ENCODE measurements at regions not wholly inside any gene's neighbourhood (a gene's known extent, or its start where the extent isn't known, plus 50 kb on each side); places are given as distances from the start of the nearest gene placed in this dataset.

DNA sequence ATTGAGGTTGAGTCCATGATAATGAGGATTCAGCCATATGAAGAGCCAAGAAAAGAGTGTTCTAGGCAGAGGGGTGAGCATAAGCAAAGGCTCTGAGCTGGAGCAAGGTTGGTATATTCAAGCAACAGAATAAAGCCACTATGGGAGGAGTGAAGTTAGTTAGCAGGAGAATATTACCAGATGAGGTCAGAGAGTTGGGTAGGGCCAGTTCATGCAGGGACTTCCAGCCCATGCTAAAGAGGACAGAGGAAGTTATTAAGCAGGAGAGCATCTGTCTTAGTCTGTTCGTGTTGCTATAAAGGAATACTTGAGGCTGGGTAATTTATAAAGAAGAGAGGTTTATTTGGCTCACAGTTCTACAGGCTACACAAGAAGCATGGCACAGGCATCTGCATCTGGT lies 57.1 kb upstream of the ATG10 start:
- in situ Hi-C loops (cut with HindIII; ENCODE audit: low pct_ligation_motif_present, low pct_unique_long_range_greater_than_20kb, low sequenced_read_pairs): no loop called here
- DNase-seq: no peak

DNA sequence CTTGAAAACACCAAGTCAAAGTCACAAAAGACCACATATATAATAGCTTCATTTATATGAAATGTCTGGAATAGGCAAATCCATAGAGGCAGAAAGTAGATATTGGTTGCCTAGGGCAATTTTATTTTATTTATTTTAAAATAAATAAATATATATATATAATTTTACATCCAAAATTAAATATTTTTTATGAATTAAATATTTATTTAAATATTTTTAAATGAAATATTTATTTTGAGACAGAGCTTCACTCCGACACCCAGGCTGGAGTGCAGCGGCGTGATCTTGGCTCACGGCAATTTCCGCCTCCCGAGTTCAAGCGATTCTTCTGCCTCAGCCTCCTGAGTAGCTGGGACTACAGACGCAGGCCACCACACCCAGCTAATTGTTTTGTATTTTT lies 58.9 kb upstream of the ATG10 start:
- no peak for DNase-seq
- in situ Hi-C loops (cut with HindIII; ENCODE audit: low pct_ligation_motif_present, low pct_unique_long_range_greater_than_20kb, low sequenced_read_pairs): no loop called here

- in situ Hi-C loops (cut with HindIII; ENCODE audit: low pct_ligation_motif_present, low pct_unique_long_range_greater_than_20kb, low sequenced_read_pairs): no loop called here
Measured at GRCh38 chr5:81909677-81910076, 62.1 kb upstream of the ATG10 start.

DNA sequence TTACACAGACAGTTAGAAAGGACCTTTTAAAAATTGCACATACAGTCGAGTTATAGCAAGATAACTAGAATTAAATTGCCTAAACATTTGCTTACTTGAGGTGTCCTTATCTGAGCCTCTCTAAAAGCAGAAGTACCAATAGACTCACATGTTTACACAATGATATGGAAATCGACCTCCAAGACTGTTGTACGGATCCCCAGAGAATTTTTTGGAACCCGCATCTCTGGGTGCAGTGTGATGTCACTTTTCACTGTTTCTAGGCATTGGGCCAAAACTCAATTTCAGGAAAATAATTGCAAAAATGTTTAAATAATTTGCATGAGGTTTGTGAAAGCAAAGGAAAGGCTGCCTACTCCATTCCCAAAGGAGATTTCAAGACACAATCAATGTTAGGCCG lies 63.1 kb upstream of the ATG10 start:
- DNase-seq: no peak
- in situ Hi-C loops (cut with HindIII; ENCODE audit: low pct_ligation_motif_present, low pct_unique_long_range_greater_than_20kb, low sequenced_read_pairs): no loop called here

More at GRCh38 chr5:81909677-81910076, 62.1 kb upstream of the ATG10 start:
- no peak for DNase-seq

DNA sequence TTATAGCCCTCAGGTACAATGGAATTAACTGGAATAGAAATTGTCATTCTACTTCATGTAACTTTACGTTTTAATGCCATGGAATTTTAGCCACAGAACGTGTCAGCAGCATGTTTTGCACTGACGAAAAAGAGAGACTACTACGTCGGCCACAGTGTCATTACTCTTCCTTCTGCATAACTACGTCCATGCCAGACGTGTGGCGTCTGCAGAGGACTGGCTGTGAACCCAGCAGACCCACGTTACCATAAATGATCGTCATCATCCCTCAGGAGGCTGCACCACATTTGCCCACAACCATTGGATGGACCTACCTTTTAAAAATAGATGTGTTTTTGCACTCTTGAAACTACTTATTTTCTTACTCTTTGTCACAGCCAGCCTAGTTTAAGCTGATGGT lies 63.8 kb upstream of the ATG10 start:
- no peak for DNase-seq
- in situ Hi-C loops (cut with HindIII; ENCODE audit: low pct_ligation_motif_present, low pct_unique_long_range_greater_than_20kb, low sequenced_read_pairs): no loop called here

DNA sequence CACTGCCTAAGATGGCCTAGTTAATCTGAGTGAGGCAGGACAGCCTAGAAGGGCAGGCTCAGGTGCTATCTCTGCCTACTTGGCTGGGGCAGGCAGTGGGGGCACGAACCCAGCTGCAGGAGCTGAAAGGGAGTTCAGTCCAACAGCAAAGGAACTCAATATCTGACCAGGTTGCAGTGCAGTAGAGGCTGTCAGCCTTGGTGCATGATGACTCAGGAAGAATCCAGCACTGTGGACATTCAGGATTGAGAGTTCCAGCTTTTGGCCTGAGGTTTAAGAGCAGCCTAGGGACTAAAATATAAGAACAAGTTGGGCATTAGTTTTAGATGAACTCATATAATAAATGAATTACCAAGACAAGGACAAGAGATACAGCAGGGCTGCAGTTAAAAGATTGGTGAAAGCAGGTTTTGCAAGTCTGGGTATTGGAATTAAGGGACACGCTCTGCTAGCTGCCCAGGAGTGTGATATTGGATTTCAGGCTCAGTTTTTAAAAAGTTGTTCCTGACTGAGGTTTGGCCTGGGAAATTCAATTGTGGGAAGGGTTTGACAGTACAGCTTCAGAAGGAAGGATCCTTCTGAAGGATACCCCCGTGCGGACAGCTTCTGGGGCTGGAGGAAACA lies 64.7 kb upstream of the ATG10 start:
- in situ Hi-C loops (cut with HindIII; ENCODE audit: low pct_ligation_motif_present, low pct_unique_long_range_greater_than_20kb, low sequenced_read_pairs): no loop called here
- no peak for DNase-seq

- no peak for DNase-seq
- in situ Hi-C loops (cut with HindIII; ENCODE audit: low pct_ligation_motif_present, low pct_unique_long_range_greater_than_20kb, low sequenced_read_pairs): no loop called here
Measured at GRCh38 chr5:81906086-81906485, 65.7 kb upstream of the ATG10 start.

- DNase-seq: no peak
- in situ Hi-C loops (cut with HindIII; ENCODE audit: low pct_ligation_motif_present, low pct_unique_long_range_greater_than_20kb, low sequenced_read_pairs): no loop called here
Measured at GRCh38 chr5:81904861-81905260, 67.0 kb upstream of the ATG10 start.

DNA sequence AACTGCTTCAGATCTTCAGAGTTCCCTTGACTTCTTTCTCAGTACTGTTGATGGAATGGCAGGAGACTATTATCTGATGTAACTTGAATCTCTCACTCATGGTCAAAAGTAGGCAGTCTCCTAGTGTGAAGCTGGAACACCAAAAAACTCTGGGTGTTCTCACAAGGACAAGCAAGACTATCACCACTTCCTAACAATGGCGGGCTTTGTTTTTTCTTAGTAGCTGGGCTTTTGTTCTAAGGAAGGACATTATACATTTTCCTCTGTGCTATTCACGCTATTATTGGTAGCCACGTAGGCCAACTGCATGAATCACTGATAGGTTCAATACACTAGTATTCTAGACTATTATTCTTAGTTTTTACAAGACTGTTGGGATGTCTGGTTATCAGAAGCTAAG lies 67.7 kb upstream of the ATG10 start:
- no peak for DNase-seq
- in situ Hi-C loops (cut with HindIII; ENCODE audit: low pct_ligation_motif_present, low pct_unique_long_range_greater_than_20kb, low sequenced_read_pairs): no loop called here

- in situ Hi-C loops (cut with HindIII; ENCODE audit: low pct_ligation_motif_present, low pct_unique_long_range_greater_than_20kb, low sequenced_read_pairs): no loop called here
- DNase-seq: no peak
Measured at GRCh38 chr5:81901586-81901985, 70.2 kb upstream of the ATG10 start.

- DNase-seq: no peak
- in situ Hi-C loops (cut with HindIII; ENCODE audit: low pct_ligation_motif_present, low pct_unique_long_range_greater_than_20kb, low sequenced_read_pairs): no loop called here
Measured at GRCh38 chr5:81899123-81899522, 72.7 kb upstream of the ATG10 start.

GRCh38 chr5:81898403-81898802 lies 73.4 kb upstream of the ATG10 start:
- in situ Hi-C loops (cut with HindIII; ENCODE audit: low pct_ligation_motif_present, low pct_unique_long_range_greater_than_20kb, low sequenced_read_pairs): no loop called here
- no peak for DNase-seq

DNA sequence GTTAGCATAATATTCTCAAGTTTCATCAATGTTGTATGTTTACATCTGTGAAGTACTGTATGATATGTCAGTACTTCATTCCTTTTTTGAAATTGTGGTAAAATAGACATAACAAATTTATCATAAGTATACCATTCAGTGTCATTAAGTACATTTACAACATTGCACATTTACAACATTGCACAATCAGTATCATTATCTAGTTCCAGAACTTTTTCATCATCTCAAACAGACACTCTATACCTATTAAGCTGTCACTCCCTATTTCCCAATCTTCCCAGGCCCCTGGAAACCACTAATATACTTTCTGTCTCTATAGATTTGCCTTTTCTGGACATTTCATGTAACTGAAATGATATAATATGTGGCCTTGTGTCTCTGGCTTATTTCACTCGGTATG lies 75.1 kb upstream of the ATG10 start:
- in situ Hi-C loops (cut with HindIII; ENCODE audit: low pct_ligation_motif_present, low pct_unique_long_range_greater_than_20kb, low sequenced_read_pairs): no loop called here
- DNase-seq: no peak

DNA sequence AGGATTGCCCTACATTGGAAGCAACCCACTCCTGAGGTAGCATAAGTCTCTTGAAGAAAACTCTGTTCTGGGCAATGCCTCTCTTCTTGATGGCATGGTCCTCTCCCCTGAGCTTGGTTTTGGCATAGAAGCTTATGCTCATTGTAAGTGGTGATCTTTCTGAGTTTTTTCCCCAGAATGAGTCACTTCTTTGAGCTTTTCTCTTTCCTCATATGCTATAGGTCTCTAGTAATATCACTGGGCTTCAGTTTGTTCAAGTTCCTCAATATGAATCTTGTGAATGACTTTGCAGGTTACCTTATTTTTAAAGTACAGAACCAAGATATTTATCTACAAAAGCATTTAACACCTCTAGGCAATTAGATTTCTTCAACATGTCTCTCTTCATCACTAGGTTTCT lies 76.5 kb upstream of the ATG10 start:
- in situ Hi-C loops (cut with HindIII; ENCODE audit: low pct_ligation_motif_present, low pct_unique_long_range_greater_than_20kb, low sequenced_read_pairs): no loop called here
- DNase-seq: no peak

DNA sequence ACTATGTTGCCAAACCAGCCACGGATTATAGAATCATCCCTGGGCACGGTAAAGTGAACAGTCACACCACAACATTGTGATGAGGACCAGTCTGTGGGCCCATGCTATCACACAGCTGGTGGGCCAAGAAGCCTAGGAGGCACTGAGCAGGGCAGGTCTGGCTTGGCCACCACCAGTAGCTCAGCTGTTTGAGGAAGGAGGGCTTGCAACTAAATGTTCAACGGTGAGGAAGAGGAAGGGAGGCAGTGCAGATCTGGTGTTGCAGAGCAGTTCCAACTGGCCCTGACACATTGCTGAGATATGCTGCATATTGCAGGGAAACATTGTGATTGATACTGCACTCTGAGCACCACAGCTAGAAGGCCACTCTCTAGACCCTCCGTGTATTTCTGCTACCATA lies 77.9 kb upstream of the ATG10 start:
- in situ Hi-C loops (cut with HindIII; ENCODE audit: low pct_ligation_motif_present, low pct_unique_long_range_greater_than_20kb, low sequenced_read_pairs): no loop called here
- no peak for DNase-seq

DNA sequence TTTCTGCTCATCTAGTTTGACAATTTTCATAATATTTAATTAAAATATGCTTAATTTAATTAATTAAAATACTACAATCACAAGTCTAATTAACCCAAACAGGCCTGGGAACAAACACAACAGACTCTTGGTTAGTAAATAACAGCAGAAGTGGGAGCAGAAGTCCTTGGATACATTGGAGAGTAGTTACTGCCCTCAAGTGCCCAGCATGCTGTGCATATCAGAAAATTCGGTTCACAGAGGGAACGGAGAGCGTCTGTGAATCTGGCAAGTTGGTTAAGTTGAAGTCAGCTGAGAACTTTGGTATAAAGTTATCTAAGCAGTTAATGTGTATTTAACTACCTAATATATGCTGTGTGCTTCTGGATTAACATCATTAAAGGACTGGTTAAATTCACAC lies 87.0 kb upstream of the ATG10 start:
- in situ Hi-C loops (cut with HindIII; ENCODE audit: low pct_ligation_motif_present, low pct_unique_long_range_greater_than_20kb, low sequenced_read_pairs): no loop called here
- DNase-seq: no peak

DNA sequence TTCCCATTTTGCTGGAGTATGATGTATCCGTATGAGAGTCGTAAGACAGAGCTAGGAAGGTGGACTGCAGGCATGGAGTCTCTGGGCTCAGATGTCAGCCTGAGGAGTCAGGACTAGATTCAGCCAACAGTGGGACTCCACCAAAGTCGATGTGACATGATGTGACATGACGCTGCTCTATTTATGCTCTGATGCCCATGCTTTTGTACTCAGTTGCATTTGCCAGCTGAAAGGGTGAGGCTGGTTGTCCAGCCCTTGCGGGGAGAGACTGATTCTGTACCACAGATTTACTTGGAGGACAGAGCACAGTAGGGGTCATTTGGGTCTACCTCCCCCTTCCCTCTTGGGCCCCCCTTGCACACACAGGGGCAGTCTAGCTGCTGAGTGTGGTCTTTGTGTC lies 88.5 kb upstream of the ATG10 start:
- in situ Hi-C loops (cut with HindIII; ENCODE audit: low pct_ligation_motif_present, low pct_unique_long_range_greater_than_20kb, low sequenced_read_pairs): no loop called here
- no peak for DNase-seq

- in situ Hi-C loops (cut with HindIII; ENCODE audit: low pct_ligation_motif_present, low pct_unique_long_range_greater_than_20kb, low sequenced_read_pairs): no loop called here
- no peak for DNase-seq
Measured at GRCh38 chr5:81881595-81881994, 90.2 kb upstream of the ATG10 start.

- DNase-seq: no peak
- in situ Hi-C loops (cut with HindIII; ENCODE audit: low pct_ligation_motif_present, low pct_unique_long_range_greater_than_20kb, low sequenced_read_pairs): no loop called here
Measured at GRCh38 chr5:81879936-81880335, 91.9 kb upstream of the ATG10 start.

GRCh38 chr5:81878333-81878732 lies 93.5 kb upstream of the ATG10 start:
- in situ Hi-C loops (cut with HindIII; ENCODE audit: low pct_ligation_motif_present, low pct_unique_long_range_greater_than_20kb, low sequenced_read_pairs): no loop called here
- no peak for DNase-seq

- DNase-seq: no peak
- in situ Hi-C loops (cut with HindIII; ENCODE audit: low pct_ligation_motif_present, low pct_unique_long_range_greater_than_20kb, low sequenced_read_pairs): no loop called here
Measured at GRCh38 chr5:81866994-81867393, 104.8 kb upstream of the ATG10 start.
